GM21723 (cell line): ENCODE measurements at regions not wholly inside any gene's neighbourhood (a gene's known extent, or its start where the extent isn't known, plus 50 kb on each side); places are given as distances from the start of the nearest gene placed in this dataset.
"Not testable (repeated sequence)": the region's sequence is repeated elsewhere in the genome, so short reads cannot be mapped to it uniquely, and the experiment has no call there.

Source experiments
- ATAC-seq: cut with Tn5 transposase; IDR thresholded peaks from one replicate; pipeline ENCODE4 v1.9.1; 2021; ENCODE audit warnings: mild to moderate bottlenecking, moderate library complexity; ENCODE audit not compliant: unreplicated experiment

DNA sequence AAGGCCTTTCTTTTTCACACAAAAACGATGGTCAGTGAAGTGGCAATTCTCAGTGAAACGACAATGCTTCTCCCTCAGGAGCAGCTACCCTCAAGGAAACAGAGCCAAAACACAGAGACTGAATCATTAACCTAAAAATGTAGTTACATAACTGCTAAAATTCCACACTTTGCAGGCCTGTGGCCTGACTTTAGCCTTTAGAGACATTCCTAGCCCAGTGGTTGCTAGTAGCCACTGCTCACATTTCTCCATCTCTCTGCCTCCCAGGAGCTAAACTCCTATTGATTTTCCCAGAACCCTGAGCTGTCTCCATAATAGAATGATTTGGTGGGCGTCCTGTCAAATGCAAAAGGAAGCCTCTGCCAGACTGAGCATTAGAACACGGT, 630.1 kb upstream of the KCNMB2 start:
- ATAC-seq = no peak

GRCh38 chr3:177906578-177907229, 629.5 kb upstream of the KCNMB2 start:
- ATAC-seq = no peak

DNA sequence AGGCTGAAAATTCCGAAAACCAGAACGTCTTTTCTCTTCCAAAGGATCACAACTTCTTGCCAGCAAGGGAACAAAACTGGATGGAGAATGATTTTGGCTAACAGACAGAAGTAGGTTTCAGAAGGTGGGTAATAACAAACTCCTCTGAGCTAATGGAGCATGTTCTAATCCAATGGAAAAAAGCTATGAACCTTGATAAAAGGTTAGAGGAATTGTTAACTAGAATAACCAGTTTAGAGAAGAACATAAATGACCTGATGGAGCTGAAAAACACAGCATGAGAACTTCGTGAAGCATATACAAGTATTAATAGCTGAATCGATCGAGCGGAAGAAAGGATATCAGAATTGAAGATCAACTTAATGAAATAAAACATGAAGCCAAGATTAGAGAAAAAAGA, 626.7 kb upstream of the KCNMB2 start:
- ATAC-seq = not testable (repeated sequence)

DNA sequence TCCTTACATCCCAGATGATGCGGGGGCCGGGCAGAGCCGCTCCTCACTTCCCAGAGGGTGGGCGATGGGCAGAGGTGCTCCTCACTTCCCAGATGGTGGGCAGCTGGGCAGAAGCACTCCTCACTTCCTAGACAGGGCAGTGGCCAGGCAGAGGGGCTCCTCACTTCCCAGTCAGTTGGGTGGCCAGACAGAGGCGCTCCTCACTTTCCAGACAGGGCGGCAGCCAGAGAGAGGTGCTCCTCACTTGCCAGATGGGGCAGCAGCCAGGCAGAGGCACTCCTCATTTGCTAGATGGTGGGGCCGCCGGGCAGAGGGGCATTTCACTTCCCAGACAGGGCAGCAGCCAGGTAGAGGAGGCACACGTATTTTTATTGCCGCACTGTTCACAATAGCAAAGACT, 622.0 kb upstream of the KCNMB2 start:
- ATAC-seq = no peak

GRCh38 chr3:177916461-177916860, 619.8 kb upstream of the KCNMB2 start:
- no peak for ATAC-seq

DNA sequence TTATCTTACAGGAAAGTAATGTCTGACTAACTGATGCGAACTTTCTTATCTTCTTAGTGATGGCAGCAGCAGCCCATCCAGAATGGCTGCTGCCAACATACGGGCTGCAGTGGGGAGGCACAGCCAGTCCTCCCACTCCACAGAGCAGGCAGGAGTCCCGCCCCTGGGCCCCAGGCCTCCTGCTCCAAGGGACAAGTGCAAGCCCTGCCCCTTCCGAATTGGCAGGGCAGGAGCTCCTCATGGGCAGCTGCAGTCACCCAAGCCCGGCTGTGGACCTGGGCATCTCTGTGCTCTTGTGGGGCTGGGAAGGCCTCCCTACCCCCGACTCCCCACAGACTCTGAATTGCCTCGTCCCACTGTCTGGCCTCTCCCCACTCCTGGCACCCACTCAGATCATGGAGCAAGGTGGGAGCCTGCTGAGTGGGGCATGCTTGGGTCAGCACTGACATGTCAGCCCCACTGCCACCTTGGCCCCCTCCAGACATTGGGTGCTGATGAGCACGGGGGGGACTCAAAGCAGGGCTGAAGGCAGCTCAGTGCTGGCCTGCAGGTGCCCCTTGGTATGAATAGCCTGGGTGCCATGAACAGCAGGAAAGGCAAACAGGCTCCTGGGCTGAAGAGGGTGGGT, 618.9 kb upstream of the KCNMB2 start:
- no peak for ATAC-seq

DNA sequence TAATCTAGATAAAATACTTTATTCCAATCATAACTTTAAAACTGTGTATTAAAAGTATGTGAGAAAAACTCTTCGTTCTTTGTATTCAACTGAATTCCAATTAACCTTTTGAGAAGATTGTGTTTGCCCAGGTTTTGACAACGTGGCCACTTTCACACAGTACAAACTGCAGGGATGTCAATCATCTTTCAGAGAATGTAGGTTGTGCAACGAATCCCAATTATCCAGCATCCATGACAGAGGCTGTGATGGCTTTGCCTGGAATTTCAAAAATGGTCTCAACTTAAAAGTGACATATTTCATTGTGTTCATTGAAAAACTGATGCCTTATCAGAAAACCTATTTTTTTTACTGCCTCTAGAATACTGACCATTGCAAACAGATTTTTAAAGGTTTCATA, 615.1 kb upstream of the KCNMB2 start:
- no peak for ATAC-seq

GRCh38 chr3:177924261-177924660, 612.0 kb upstream of the KCNMB2 start:
- no peak for ATAC-seq

- peak; percentile 94 for ATAC-seq
Measured at GRCh38 chr3:177928172-177928873, 607.9 kb upstream of the KCNMB2 start.

DNA sequence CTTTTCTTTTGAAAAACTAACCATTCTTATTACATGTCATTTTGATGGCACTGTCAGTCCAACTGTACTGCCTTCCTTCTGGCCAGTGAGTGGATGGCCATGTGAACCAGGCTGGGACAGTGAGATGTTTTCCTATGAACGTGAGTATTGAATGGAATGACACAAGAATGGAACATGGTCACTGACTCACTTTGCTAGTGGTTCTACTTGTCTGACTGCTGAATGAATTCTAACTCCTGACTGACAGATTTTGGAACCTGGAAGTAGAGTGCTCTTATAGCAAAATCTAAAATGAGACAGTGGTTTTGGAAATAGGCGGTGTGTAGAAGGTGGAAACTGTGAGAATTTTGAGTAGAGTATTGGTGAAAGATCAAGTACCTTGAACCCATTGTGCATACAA, 606.9 kb upstream of the KCNMB2 start:
- no peak for ATAC-seq

DNA sequence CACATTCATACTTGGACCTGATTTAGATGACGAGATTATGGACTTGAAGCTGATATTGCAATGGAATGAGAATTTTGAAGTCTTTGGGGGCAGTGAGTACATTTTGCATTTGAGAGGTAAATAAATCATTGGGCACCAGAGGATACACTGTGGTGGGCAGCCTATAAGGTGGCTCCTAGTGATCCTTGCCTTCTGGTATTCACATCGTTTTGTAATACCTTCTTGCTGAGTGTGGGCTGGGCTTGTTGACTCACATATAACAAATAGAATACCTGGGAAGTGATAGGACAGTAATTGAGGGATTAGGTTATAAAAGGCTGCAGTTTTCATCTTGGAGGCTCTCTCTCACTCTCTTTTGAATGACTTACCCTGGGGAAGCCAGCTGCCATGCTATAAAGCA, 605.5 kb upstream of the KCNMB2 start:
- ATAC-seq = no peak

DNA sequence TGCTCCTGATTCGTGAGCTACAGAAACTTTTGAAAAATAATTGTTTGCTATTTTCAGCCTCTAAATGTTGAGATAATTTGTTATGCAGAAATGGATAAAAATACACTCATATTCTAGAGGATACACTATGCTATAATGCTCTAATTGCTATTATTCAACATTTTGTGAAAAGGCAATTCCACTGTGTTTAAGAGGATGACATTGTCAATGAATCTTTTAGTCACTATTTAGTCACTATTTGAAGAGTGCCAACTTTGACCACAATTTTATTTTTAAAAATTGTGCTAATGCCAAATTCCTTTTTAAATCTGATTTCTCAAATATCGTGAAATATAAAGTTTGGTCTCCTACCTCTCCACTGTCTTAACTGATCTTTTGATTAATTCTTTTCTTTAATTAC, 604.9 kb upstream of the KCNMB2 start:
- no peak for ATAC-seq

- ATAC-seq = no peak
Measured at GRCh38 chr3:177932346-177932745, 603.9 kb upstream of the KCNMB2 start.

- ATAC-seq = no peak
Measured at GRCh38 chr3:177932750-177933660, 603.2 kb upstream of the KCNMB2 start.

DNA sequence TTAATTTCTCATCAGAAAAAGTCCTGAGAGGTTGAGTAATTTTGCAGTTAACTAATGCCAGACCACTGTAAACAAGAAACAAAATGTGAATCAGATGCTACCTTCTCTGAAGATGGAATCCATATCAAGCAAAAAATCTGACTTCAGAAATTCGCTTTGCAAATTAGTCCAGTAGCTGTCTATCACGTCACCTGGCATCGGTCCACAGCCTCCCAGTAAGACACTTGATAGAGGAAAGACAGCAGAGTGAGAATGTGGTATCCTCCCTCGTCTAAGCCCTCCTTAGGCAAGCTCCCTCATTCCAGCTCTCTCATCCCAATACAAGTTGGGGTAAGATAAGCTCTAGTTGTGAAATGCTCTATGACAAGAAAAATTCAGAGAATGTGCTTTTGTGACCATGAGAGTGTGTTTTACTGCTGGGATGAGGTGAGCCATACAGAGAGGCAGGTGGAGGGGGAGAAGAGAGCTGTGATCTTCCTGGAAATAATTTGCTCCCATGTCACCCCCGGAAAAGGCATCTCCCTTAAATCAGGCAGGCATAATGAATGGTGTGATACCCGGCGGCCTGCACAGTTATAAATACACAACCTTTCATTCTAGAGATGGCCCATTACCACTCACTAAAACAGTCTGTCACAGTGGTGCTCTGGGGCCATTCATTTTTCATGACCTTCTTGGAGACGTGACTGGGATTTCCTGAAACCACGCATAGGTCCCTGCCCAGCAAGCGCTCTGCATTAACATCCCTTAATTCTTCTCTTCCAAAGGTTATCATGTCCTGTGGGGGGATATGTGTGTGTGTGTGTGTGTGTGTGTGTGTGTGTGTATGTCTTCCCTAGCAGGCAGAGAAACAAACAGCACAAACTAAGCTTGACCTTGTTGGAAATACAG, 602.0 kb upstream of the KCNMB2 start:
- ATAC-seq = no peak

DNA sequence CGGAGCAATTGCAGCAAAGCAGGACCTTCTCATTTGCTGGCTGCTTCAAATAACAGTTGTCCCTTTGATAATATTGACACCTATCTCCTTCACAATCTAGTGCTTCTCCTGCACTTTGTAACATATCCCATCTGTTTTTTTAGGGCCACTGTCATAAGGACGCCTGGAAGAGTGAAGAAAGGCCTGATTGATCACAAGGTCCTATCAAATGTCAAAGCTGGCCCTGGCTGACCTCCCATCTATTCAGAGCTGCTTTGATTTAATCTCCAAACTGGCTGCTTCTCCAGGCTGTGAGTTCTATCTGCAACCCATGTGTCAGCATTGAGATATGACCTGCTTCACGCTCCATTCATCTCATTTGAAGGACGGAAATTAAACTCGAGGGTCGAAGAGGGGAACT, 601.2 kb upstream of the KCNMB2 start:
- ATAC-seq = no peak

- no peak for ATAC-seq
Measured at GRCh38 chr3:177936721-177937120, 599.5 kb upstream of the KCNMB2 start.

DNA sequence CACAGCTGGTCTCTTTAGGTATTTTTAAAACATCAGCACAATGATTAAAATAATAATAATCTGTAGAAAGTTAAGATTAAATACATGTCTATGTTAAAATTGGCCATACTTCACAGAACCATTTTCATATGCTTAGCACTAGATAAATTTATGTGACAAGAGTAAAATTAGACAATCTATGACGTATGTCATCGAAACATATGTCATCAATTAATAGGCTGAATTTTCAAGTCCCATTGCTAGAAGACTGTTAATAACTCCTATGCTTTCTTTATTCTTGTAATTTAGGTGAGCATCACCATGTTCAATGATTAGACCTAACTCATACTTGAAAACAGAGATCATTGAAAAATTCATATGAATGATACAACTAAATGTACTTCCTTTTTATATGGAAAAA, 593.3 kb upstream of the KCNMB2 start:
- ATAC-seq = no peak

DNA sequence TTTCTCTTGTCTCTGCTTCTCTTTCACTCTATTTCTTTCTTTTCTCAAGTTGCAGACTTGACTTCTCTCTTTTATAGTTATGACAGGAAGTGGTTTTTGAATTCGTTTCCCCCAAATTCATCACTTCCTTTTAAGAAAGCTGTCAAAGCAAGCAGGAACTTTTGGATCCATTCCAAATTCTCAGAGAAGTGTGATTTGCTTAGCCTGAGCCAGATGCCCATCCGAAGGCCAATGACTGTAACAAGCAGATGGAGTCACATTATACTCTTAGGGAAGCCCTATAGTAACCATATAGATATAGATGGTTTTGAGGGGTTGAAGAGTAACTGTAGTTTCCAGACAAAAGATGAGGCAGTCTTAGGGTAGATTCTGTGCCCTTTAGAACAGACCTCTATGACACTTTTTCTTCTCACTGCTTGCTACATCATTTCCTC, 592.0 kb upstream of the KCNMB2 start:
- no peak for ATAC-seq

- ATAC-seq = no peak
Measured at GRCh38 chr3:177946048-177946447, 590.2 kb upstream of the KCNMB2 start.
